ENCODE measurements at regions not wholly inside any gene's neighbourhood (a gene's known extent, or its start where the extent isn't known, plus 50 kb on each side); places are given as distances from the start of the nearest gene placed in this dataset.

- TF ChIP-seq CTCF (IDR thresholded peaks at IDR 0.05 in 8 of 11, conservative IDR thresholded peaks at IDR 0.05 in 3 of 11) (no peak), POLR2A (IDR thresholded peaks at IDR 0.05) (no peak)
Observed at GRCh38 chr4:64016893-64017292, 392.4 kb downstream of the TECRL start.
